HEK293 (cell line): ENCODE measurements at regions not wholly inside any gene's neighbourhood (a gene's known extent, or its start where the extent isn't known, plus 50 kb on each side); places are given as distances from the start of the nearest gene placed in this dataset.

ENCODE experiments used
- CTCF ChIP-seq: fragments of 450-650 bp; formaldehyde crosslinking; IDR thresholded peaks from 2 replicates; pipeline ENCODE4 v1.5.1; 2016; ENCODE audit warnings: missing biosample characterization, missing genetic modification characterization
- PATZ1 ChIP-seq: fragments of 450-650 bp; formaldehyde crosslinking; IDR thresholded peaks from 2 replicates; pipeline ENCODE4 v1.5.1; 2016; ENCODE audit warnings: missing biosample characterization, missing genetic modification characterization
- REST ChIP-seq: fragments of 450-650 bp; formaldehyde crosslinking; IDR thresholded peaks from 2 replicates; pipeline ENCODE4 v1.5.1; 2016; ENCODE audit warnings: missing biosample characterization, missing genetic modification characterization
- TCF7L2 ChIP-seq: IDR thresholded peaks from 2 replicates; pipeline ENCODE4 v1.6.1; 2011; ENCODE audit warnings: low read depth, mild to moderate bottlenecking, inconsistent platforms, low read length, moderate library complexity, borderline replicate concordance
- ZNF274 ChIP-seq, 2 experiments: fragments of 200-500 bp in 1 of 2; fragments of 450-650 bp in 1 of 2; sonication (Bioruptor generic) in 1 of 2; formaldehyde crosslinking in 1 of 2; IDR thresholded peaks; 2 replicates each; pipeline versions ENCODE4 v1.5.1 to v1.6.1; 2014 to 2016; ENCODE audit warnings: borderline replicate concordance in 1 of 2, inconsistent platforms in 1 of 2, low read length in 1 of 2, missing biosample characterization in 1 of 2, missing genetic modification characterization in 1 of 2
- ZNF660 ChIP-seq: fragments of 450-650 bp; IDR thresholded peaks from 2 replicates; pipeline ENCODE4 v1.5.1; 2018; ENCODE audit warnings: missing biosample characterization, mild to moderate bottlenecking, missing genetic modification characterization
- TF ChIP-seq, protein P1 (sequence below): fragments of 450-650 bp; formaldehyde crosslinking; optimal IDR thresholded peaks from 2 replicates; pipeline ENCODE3; 2016; ENCODE audit warnings: missing biosample characterization, mild to moderate bottlenecking, missing genetic modification characterization

- TF ChIP-seq ZNF274 (IDR thresholded peaks at IDR 0.05; ENCODE audit: low read length) (no peak), ZNF274 (tag by site-specific recombination; IDR thresholded peaks at IDR 0.05; ENCODE audit: borderline replicate concordance) (no peak), CTCF (no peak), PATZ1 (tag by site-specific recombination) (no peak), TCF7L2 (no peak), REST (no peak), ZNF660 (tag by site-specific recombination) (no peak)
- TF ChIP-seq, protein P1, sequence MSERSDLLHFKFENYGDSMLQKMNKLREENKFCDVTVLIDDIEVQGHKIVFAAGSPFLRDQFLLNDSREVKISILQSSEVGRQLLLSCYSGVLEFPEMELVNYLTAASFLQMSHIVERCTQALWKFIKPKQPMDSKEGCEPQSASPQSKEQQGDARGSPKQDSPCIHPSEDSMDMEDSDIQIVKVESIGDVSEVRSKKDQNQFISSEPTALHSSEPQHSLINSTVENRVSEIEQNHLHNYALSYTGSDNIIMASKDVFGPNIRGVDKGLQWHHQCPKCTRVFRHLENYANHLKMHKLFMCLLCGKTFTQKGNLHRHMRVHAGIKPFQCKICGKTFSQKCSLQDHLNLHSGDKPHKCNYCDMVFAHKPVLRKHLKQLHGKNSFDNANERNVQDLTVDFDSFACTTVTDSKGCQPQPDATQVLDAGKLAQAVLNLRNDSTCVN (tag by site-specific recombination) = no peak
Measured at GRCh38 chr4:173879509-173879908, 349.5 kb upstream of the HAND2 start.
